ENCODE measurements at regions not wholly inside any gene's neighbourhood (a gene's known extent, or its start where the extent isn't known, plus 50 kb on each side); places are given as distances from the start of the nearest gene placed in this dataset.

DNA sequence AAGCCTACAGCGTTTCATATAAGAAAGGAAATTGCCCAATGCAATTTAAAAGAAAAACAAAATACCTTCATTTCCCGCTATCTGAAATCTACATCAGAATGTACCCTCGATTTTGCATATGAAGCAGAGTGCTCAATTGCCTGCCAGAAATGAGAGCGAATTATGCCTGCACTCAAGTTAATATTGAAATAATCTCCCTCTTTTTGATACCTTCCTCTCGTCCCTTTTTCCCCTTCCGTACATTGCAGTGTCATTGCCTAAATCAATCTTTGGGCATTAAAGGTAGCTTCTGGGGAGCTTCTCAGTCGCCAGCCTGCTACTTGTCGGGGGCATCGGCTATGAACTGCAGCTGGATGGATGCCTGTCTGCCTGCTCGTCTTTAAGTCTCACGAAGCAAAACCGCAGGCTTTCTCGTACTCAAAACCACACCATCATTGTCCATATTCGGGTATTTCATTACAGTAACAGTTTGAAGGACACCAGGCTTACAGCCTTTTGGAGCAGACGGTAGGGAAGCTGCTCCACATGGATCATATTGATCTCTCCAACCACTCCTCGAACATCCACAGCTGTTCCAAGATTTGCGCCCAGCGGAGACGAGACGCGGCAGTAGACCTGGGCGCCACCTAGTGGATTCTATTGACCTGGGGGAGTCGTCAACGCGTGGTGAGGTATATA lies 64.0 kb upstream of the HNRNPA3 start:
- TF ChIP-seq ZBTB33 (IDR thresholded peaks at IDR 0.05), result no peak
- peak; percentile 69 for TF ChIP-seq CTCF (IDR thresholded peaks at IDR 0.05; ENCODE audit: low read depth, low read length, missing input control)
- TF ChIP-seq RAD21 (IDR thresholded peaks at IDR 0.05), result peak; percentile 81 to 85
- TF ChIP-seq, protein P1, sequence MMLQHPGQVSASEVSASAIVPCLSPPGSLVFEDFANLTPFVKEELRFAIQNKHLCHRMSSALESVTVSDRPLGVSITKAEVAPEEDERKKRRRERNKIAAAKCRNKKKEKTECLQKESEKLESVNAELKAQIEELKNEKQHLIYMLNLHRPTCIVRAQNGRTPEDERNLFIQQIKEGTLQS (IDR thresholded peaks at IDR 0.05), result no peak
- TF ChIP-seq YY1 (IDR thresholded peaks at IDR 0.05), result no peak
- TF ChIP-seq SP1 (IDR thresholded peaks at IDR 0.05), result no peak
- TF ChIP-seq TAF1 (conservative IDR thresholded peaks at IDR 0.05), result no peak
- TF ChIP-seq JUND (IDR thresholded peaks at IDR 0.05), result no peak
- no peak for TF ChIP-seq GABPA (IDR thresholded peaks at IDR 0.05 in 1 of 2, conservative IDR thresholded peaks at IDR 0.05 in 1 of 2)
- TF ChIP-seq, protein P2, sequence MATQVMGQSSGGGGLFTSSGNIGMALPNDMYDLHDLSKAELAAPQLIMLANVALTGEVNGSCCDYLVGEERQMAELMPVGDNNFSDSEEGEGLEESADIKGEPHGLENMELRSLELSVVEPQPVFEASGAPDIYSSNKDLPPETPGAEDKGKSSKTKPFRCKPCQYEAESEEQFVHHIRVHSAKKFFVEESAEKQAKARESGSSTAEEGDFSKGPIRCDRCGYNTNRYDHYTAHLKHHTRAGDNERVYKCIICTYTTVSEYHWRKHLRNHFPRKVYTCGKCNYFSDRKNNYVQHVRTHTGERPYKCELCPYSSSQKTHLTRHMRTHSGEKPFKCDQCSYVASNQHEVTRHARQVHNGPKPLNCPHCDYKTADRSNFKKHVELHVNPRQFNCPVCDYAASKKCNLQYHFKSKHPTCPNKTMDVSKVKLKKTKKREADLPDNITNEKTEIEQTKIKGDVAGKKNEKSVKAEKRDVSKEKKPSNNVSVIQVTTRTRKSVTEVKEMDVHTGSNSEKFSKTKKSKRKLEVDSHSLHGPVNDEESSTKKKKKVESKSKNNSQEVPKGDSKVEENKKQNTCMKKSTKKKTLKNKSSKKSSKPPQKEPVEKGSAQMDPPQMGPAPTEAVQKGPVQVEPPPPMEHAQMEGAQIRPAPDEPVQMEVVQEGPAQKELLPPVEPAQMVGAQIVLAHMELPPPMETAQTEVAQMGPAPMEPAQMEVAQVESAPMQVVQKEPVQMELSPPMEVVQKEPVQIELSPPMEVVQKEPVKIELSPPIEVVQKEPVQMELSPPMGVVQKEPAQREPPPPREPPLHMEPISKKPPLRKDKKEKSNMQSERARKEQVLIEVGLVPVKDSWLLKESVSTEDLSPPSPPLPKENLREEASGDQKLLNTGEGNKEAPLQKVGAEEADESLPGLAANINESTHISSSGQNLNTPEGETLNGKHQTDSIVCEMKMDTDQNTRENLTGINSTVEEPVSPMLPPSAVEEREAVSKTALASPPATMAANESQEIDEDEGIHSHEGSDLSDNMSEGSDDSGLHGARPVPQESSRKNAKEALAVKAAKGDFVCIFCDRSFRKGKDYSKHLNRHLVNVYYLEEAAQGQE (IDR thresholded peaks at IDR 0.05), result no peak
- TF ChIP-seq HNF4G (IDR thresholded peaks at IDR 0.05), result no peak
- TF ChIP-seq FOXA2 (IDR thresholded peaks at IDR 0.05), result no peak
- no peak for TF ChIP-seq FOXA1 (IDR thresholded peaks at IDR 0.05)
- TF ChIP-seq HNF4A (conservative IDR thresholded peaks at IDR 0.05), result peak in 1 of 2 donors; percentile 6
